ENCODE measurements at regions not wholly inside any gene's neighbourhood (a gene's known extent, or its start where the extent isn't known, plus 50 kb on each side); places are given as distances from the start of the nearest gene placed in this dataset.

DNA sequence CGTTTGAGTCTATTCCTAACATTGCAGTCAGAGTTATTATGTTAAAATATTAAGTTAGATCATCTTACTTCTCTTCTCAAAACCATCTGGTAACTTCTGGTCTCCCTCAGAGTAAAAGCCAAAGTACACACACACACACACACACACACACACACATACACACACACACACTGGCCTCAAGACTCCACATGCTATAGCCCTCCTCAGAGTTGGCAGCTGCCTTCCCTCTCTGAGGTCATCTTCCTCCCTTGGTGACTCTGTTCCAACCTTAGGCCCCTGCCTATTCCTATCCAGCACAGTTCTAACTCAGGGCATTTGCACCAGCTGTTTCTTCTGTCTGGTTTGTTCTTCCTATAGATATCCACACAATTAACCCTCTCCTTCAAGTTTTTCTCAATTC lies 272.0 kb upstream of the SESN3 start:
- TF ChIP-seq, protein P1, sequence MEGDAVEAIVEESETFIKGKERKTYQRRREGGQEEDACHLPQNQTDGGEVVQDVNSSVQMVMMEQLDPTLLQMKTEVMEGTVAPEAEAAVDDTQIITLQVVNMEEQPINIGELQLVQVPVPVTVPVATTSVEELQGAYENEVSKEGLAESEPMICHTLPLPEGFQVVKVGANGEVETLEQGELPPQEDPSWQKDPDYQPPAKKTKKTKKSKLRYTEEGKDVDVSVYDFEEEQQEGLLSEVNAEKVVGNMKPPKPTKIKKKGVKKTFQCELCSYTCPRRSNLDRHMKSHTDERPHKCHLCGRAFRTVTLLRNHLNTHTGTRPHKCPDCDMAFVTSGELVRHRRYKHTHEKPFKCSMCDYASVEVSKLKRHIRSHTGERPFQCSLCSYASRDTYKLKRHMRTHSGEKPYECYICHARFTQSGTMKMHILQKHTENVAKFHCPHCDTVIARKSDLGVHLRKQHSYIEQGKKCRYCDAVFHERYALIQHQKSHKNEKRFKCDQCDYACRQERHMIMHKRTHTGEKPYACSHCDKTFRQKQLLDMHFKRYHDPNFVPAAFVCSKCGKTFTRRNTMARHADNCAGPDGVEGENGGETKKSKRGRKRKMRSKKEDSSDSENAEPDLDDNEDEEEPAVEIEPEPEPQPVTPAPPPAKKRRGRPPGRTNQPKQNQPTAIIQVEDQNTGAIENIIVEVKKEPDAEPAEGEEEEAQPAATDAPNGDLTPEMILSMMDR (IDR thresholded peaks at IDR 0.05): no peak
- peaks cover 36% of the 10 kb centered on the region for H3K9me3 Mint-ChIP-seq
- H3K4me1 Mint-ChIP-seq (ENCODE audit: low read depth): no peaks in the 10 kb centered on the region
- peaks cover 2% of the 10 kb centered on the region for H3K27me3 Mint-ChIP-seq (ENCODE audit: insufficient read depth)
- no peak overlapping the region for H3K4me3 Mint-ChIP-seq
- H3K27ac Mint-ChIP-seq: no peak overlapping the region
- no peak for DNase-seq
- H3K36me3 Mint-ChIP-seq (ENCODE audit: low read depth): no peaks in the 10 kb centered on the region

DNA sequence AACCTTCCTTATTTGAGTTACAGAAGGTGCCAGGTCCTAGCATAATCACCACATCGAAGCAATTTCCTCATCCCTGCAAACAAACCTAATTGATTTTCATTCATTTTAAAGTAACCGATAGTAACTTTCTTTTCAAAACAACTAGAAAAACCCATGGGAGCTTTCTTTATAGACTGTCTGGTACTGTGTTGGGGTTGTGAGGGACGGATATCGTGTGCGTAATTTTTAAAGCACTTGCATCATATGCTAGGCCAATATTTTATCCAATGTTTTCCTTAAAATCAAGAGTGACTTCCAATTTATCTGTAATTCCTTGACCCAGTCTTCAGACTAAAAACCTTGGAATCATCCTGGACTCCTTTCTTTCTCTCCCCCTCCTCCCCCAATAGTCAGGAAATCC lies 271.5 kb upstream of the SESN3 start:
- H3K9me3 Mint-ChIP-seq: peaks cover 36% of the 10 kb centered on the region

DNA sequence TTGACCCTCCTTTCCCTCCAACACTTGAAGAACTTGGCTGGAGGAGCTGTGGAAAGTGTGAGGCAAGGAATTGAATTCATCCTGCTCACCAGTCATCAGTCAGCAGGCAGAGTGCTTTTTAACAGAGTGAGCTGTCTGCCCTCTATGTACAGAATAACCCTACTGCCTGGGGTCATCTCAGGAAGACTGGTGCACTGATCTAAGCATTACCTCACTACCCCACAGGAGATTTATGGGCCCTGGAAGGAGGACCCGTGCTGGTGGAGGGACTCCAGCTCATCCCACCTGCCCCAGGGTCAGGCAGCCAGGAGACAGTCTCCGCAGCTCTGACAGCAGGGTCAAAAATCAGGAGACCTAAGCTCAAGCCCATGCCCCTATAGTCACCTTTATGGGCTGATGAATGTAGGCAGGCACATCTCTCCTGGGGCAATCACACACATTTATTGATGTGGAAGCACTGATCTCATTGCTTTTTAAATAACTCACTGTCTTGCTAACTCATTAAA lies 270.8 kb upstream of the SESN3 start:
- peaks cover 2% of the 10 kb centered on the region for H3K27me3 Mint-ChIP-seq (ENCODE audit: insufficient read depth)
- no peak overlapping the region for H3K27ac Mint-ChIP-seq
- H3K36me3 Mint-ChIP-seq (ENCODE audit: low read depth): no peaks in the 10 kb centered on the region
- H3K4me3 Mint-ChIP-seq: no peak overlapping the region
- no peak for DNase-seq
- TF ChIP-seq, protein P1 (IDR thresholded peaks at IDR 0.05): no peak
- H3K9me3 Mint-ChIP-seq: peaks cover 36% of the 10 kb centered on the region
- H3K4me1 Mint-ChIP-seq (ENCODE audit: low read depth): no peaks in the 10 kb centered on the region

More for the DNA sequence above, 271.5 kb upstream of the SESN3 start:
- Mint-ChIP-seq H3K27me3 (ENCODE audit: insufficient read depth) (peaks cover 2% of the 10 kb centered on the region), H3K4me3 (no peak overlapping the region), H3K4me1 (ENCODE audit: low read depth) (no peaks in the 10 kb centered on the region), H3K36me3 (ENCODE audit: low read depth) (no peaks in the 10 kb centered on the region), H3K27ac (no peak overlapping the region)
- no peak for DNase-seq
- TF ChIP-seq, protein P1 (IDR thresholded peaks at IDR 0.05): no peak

DNA sequence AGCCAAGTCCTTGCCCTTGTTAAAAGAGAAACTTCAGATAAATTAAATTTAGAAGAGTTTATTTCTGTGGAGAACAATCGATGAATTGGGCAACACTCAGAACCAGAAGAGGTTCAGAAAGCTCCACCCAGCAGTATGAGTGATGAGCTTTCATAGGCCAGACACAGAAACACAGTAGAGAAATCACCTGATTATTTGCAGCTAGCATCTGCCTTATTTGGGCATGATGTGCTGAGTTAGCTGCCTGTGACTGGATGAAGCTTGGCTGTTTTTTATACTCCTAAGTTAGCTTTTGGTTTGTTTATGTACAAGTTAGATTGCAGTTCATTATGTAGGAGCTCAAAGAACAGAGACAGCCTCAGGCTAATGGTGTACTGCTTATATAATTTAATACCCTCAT lies 269.5 kb upstream of the SESN3 start:
- H3K27me3 Mint-ChIP-seq (ENCODE audit: insufficient read depth): peaks cover 5% of the 10 kb centered on the region
- TF ChIP-seq, protein P1 (IDR thresholded peaks at IDR 0.05): no peak
- no peak for DNase-seq
- no peak overlapping the region for H3K27ac Mint-ChIP-seq
- no peaks in the 10 kb centered on the region for H3K36me3 Mint-ChIP-seq (ENCODE audit: low read depth)
- peaks cover 44% of the 10 kb centered on the region for H3K9me3 Mint-ChIP-seq
- H3K4me1 Mint-ChIP-seq (ENCODE audit: low read depth): no peaks in the 10 kb centered on the region
- H3K4me3 Mint-ChIP-seq: no peak overlapping the region

DNA sequence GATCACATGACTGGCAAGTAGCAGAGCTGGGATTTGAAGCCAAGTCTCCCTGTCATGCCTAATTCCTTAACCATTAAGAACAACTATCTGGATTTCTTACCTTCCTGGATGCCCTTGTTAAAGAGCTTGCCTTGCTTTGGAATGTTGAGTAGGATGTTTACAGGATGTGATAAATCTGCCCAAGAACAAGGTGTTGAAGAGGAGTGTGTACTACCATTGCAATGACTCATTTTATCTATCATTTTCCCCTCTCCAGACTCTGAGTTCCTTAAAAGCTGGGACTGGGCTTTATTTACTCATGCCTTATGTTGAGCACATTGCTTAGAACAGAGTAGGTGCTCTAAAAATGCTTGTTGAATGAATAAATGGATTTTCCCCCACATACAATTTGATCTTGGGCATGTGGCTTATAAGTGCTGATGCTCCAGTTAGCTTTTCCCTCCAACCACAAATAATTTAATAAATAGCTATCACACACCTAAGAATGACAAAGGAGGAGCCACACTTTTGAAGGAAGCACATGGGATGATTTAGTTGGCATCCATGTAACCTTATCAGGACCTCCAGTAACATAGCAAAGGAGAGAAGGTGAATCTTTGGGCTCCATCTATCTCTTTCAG lies 268.6 kb upstream of the SESN3 start:
- no peak overlapping the region for H3K4me3 Mint-ChIP-seq
- TF ChIP-seq, protein P1 (IDR thresholded peaks at IDR 0.05): no peak
- no peaks in the 10 kb centered on the region for H3K36me3 Mint-ChIP-seq (ENCODE audit: low read depth)
- peaks cover 48% of the 10 kb centered on the region for H3K9me3 Mint-ChIP-seq
- H3K27me3 Mint-ChIP-seq (ENCODE audit: insufficient read depth): peaks cover 5% of the 10 kb centered on the region
- H3K4me1 Mint-ChIP-seq (ENCODE audit: low read depth): no peaks in the 10 kb centered on the region
- no peak for DNase-seq
- no peak overlapping the region for H3K27ac Mint-ChIP-seq

All from HFFc6 (cell line).